K562 (cell line): ENCODE measurements at regions not wholly inside any gene's neighbourhood (a gene's known extent, or its start where the extent isn't known, plus 50 kb on each side); places are given as distances from the start of the nearest gene placed in this dataset.
"Not testable (repeated sequence)": the region's sequence is repeated elsewhere in the genome, so short reads cannot be mapped to it uniquely, and the experiment has no call there.

Experiments
- ATAC-seq: fragments of 200-7000 bp; cut with Tn5 transposase; 3 replicates; pipeline ENCODE4 v1.9.1; 2020; ENCODE audit warnings: moderate library complexity
- BruUV-seq: library from RNA; stranded (reverse); fragments of 400-500 nt; replicated peaks from 2 replicates; lab custom pipeline; 2021; lab: Mats Ljungman, UMichigan
- CTCF ChIA-PET: fragments of 300-600 bp; formaldehyde crosslinking; extraction: SDS; loops from one replicate; lab custom pipeline; 2021; ENCODE audit warnings: low intra/inter-chr PET ratio; lab: Yijun Ruan, JAX
- POLR2A ChIA-PET: fragments of 300-600, 350-650 bp; sonication (Branson Sonifier 250); formaldehyde crosslinking; extraction: SDS; loops from one replicate; lab custom pipeline; 2021; ENCODE audit warnings: antibody characterized with exemption, inconsistent platforms; lab: Yijun Ruan, JAX
- DNase-seq, 4 experiments: peaks; one replicate each; pipeline versions ENCODE4 v3.0.0 to v3.0.0-alpha.2; 2011 to 2018; ENCODE audit warnings: low spot score in 3 of 4, mixed read lengths in 3 of 4; ENCODE audit errors: extremely low read depth in 1 of 4
- FAIRE-seq: peaks from 2 replicates; lab custom pipeline; 2011; peaks lifted over from hg19 to GRCh38; lab: Jason Lieb, UNC
- H2AFZ ChIP-seq: 2 replicates; pipeline ENCODE4 v1.6.0; 2011; ENCODE audit warnings: low read depth, low read length, control low read depth, inconsistent platforms
- H3K27ac ChIP-seq: fragments of 200-600 bp; 3 replicates; pipeline ENCODE4 v1.8.0; 2011; ENCODE audit warnings: low read depth, mild to moderate bottlenecking, control low read depth, inconsistent platforms, low read length, moderate library complexity, mixed read lengths; ENCODE audit errors: extremely low read depth
- H3K27me3 ChIP-seq, 2 experiments: fragments of 300-600 bp in 1 of 2; 2 replicates in 1 of 2; 3 replicates in 1 of 2; pipeline versions ENCODE4 v1.6.0 to v1.8.0; 2011; ENCODE audit warnings: inconsistent platforms in 2 of 2, low read length in 2 of 2, mild to moderate bottlenecking in 1 of 2, mixed read lengths in 1 of 2, moderate library complexity in 1 of 2; ENCODE audit not compliant: control insufficient read depth in 2 of 2, insufficient read depth in 2 of 2
- H3K36me3 ChIP-seq: fragments of 300-600 bp; 3 replicates; pipeline ENCODE4 v1.8.0; 2011; ENCODE audit warnings: mild to moderate bottlenecking, low read length, inconsistent platforms; ENCODE audit not compliant: control insufficient read depth, insufficient read depth
- H3K4me1 ChIP-seq, 2 experiments: fragments of 200-600 bp in 1 of 2; replicated peaks in 1 of 2; 2 replicates in 1 of 2; 3 replicates in 1 of 2; pipeline versions ENCODE4 v1.5.1 to v1.8.0; 2011; ENCODE audit warnings: inconsistent platforms in 2 of 2, low read length in 2 of 2, mild to moderate bottlenecking in 1 of 2, mixed read lengths in 1 of 2, moderate library complexity in 1 of 2; ENCODE audit not compliant: control insufficient read depth in 2 of 2, insufficient read depth in 2 of 2
- H3K4me2 ChIP-seq: 2 replicates; pipeline ENCODE4 v1.6.1; 2011; ENCODE audit warnings: low read length, control low read depth, inconsistent platforms, mixed read lengths; ENCODE audit not compliant: insufficient read depth
- H3K4me3 ChIP-seq: fragments of 200-600 bp; sonication (generic), shearing (Covaris generic); 2 replicates; pipeline ENCODE4 v1.5.1; 2016; ENCODE audit warnings: control low read depth, inconsistent platforms
- H3K79me2 ChIP-seq: fragments of 200-600 bp; 3 replicates; pipeline ENCODE4 v1.8.0; 2011; ENCODE audit warnings: low read length, inconsistent platforms; ENCODE audit not compliant: control insufficient read depth, insufficient read depth
- H3K9ac ChIP-seq, 2 experiments: 2 replicates each; pipeline versions ENCODE4 v1.6.0 to v1.6.1; 2011; ENCODE audit warnings: low read depth in 2 of 2, low read length in 2 of 2, control low read depth in 1 of 2, inconsistent platforms in 1 of 2, mild to moderate bottlenecking in 1 of 2, mixed read lengths in 1 of 2; ENCODE audit not compliant: insufficient read depth in 1 of 2
- H3K9me1 ChIP-seq: one replicate; pipeline ENCODE4 v1.6.0; 2011; ENCODE audit warnings: inconsistent platforms, mild to moderate bottlenecking, low read length, moderate library complexity; ENCODE audit not compliant: control insufficient read depth, insufficient read depth
- H3K9me3 ChIP-seq: replicated peaks from 2 replicates; pipeline ENCODE4 v1.5.1; 2011; ENCODE audit warnings: low read depth, low read length, inconsistent platforms; ENCODE audit not compliant: control insufficient read depth, insufficient read depth
- H4K20me1 ChIP-seq: replicated peaks from 2 replicates; pipeline ENCODE4 v1.6.1; 2011; ENCODE audit warnings: low read length, inconsistent platforms, mixed read lengths; ENCODE audit not compliant: control insufficient read depth, insufficient read depth
- ZNF224 ChIP-seq: sonication (generic); formaldehyde crosslinking; IDR thresholded peaks from 2 replicates; pipeline ENCODE4 v1.8.0; 2022; ENCODE audit warnings: mild to moderate bottlenecking, missing genetic modification reagents
- WGBS: fragments of 100-300 bp; shearing (Covaris generic); methylation state at CpG from one replicate; pipeline ENCODE4 v1.1.6; 2016; ENCODE audit warnings: low coverage, mixed read lengths; ENCODE audit not compliant: insufficient coverage; ENCODE audit errors: missing lambda C conversion rate; 5-methylcytosine and 5-hydroxymethylcytosine counted together
- in situ Hi-C: fragments of 300-500 bp; cut with MboI; formaldehyde crosslinking; loops from 4 replicates; pipeline ENCODE4 v1.15.0; 2018; ENCODE audit warnings: inconsistent platforms, mixed read lengths
- intact Hi-C: fragments of 100-400 bp; cut with micrococcal nuclease; formaldehyde crosslinking; loops from 2 replicates; pipeline ENCODE4 v1.14.2; 2022
- TF ChIP-seq, protein P1 (sequence below): sonication (generic); formaldehyde crosslinking; IDR thresholded peaks from 2 replicates; pipeline ENCODE4 v1.5.0; 2020; ENCODE audit warnings: missing genetic modification reagents

DNA sequence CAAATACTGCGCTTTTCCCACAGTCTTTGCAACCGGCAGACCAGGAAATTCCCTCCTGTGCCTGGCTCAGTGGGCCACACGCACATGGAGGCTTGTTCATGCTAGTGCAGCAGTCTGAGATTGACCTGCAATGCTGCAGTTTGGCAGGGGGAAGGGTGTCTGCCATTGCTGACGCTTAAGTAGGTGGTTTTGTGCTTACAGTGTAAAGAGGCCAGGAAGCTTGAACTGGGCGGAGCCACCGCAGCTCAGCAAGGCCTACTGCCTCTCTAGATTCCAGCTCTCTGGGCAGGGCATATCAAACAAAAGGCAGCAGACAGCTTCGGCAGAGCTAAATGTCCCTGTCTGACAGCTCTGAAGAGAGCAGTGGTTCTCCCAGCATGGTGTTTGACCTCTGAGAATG, 390.5 kb upstream of the TECRL start:
- no peak for ATAC-seq
- Histone ChIP-seq H3K4me2 (no peak overlapping the region), H3K4me1 (no peaks in the 10 kb centered on the region), H3K9me3 (no peaks in the 10 kb centered on the region), H3K27me3 (no peaks in the 10 kb centered on the region), H3K36me3 (no peaks in the 10 kb centered on the region), H3K79me2 (no peaks in the 10 kb centered on the region), H3K4me3 (no peak overlapping the region), H2AFZ (no peak overlapping the region), H4K20me1 (no peaks in the 10 kb centered on the region), H3K9me1 (no peaks in the 10 kb centered on the region), H3K9ac (no peak overlapping the region), H3K27ac (no peak overlapping the region)
- intact Hi-C loops (no loop called here), in situ Hi-C loops (no loop called here)
- ChIA-PET CTCF (no interaction called here), POLR2A (no interaction called here)
- WGBS: 6% methylated on average over 7 of the region's 7 CpGs
- BruUV-seq: no TSS peak
- DNase-seq: no peak
- no peak for FAIRE-seq
- TF ChIP-seq ZNF224 (CRISPR knock-in tag): no peak
- TF ChIP-seq, protein P1, sequence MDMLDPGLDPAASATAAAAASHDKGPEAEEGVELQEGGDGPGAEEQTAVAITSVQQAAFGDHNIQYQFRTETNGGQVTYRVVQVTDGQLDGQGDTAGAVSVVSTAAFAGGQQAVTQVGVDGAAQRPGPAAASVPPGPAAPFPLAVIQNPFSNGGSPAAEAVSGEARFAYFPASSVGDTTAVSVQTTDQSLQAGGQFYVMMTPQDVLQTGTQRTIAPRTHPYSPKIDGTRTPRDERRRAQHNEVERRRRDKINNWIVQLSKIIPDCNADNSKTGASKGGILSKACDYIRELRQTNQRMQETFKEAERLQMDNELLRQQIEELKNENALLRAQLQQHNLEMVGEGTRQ (CRISPR knock-in tag): no peak
- TF ChIP-seq, all 486 proteins: peak for 0

DNA sequence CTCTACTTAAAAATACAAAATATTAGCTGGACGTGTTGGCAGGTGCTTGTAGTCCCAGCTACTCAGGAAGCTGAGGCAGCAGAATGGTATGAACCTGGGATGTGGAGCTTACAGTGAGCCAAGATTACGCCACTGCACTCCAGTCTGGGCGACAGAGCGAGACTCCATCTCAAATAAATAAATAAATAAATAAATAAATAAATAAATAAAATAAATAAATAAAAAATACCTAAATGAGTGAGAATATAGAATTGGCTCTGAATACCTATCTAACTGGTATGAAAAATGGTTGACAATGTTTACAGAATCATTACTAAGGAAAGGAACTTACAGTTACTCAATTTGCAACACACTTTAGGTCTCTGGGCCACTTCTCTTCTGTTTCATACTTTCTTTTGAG, 389.6 kb upstream of the TECRL start:
- H3K9me1 ChIP-seq, H3K27me3 ChIP-seq, H3K9ac ChIP-seq, POLR2A ChIA-PET, FAIRE-seq, H3K36me3 ChIP-seq, H3K27ac ChIP-seq, H3K4me2 ChIP-seq, ATAC-seq, H3K9me3 ChIP-seq, DNase-seq, H4K20me1 ChIP-seq, CTCF ChIA-PET, H2AFZ ChIP-seq, intact Hi-C loops, H3K79me2 ChIP-seq, H3K4me1 ChIP-seq, in situ Hi-C loops, H3K4me3 ChIP-seq, BruUV-seq: not testable (repeated sequence)
- 0% methylated on average over 4 of the region's 4 CpGs for WGBS
